ENCODE measurements at regions not wholly inside any gene's neighbourhood (a gene's known extent, or its start where the extent isn't known, plus 50 kb on each side); places are given as distances from the start of the nearest gene placed in this dataset.

GRCh38 chr18:61982475-61982874 is 89.7 kb upstream of the RNF152 start:
- TF ChIP-seq POLR2A (IDR thresholded peaks at IDR 0.05), result no peak
- TF ChIP-seq CTCF (IDR thresholded peaks at IDR 0.05), result no peak
